Peyer's patch (tissue), 4 donors: ENCODE measurements at regions not wholly inside any gene's neighbourhood (a gene's known extent, or its start where the extent isn't known, plus 50 kb on each side); places are given as distances from the start of the nearest gene placed in this dataset.

Experiments
- POLR2A ChIP-seq, 2 donors: fragments of 450-650 bp; IDR thresholded peaks; one replicate each; pipeline ENCODE4 v1.5.1; 2017; ENCODE audit warnings: antibody characterized with exemption in 2 of 2, mild to moderate bottlenecking in 2 of 2, moderate library complexity in 2 of 2
- TF ChIP-seq, protein P1 (sequence below), 6 experiments: fragments of 450-650 bp in 4 of 6; fragments of 200-600 bp in 2 of 6; sonication (generic) in 1 of 6; IDR thresholded peaks; one replicate each; pipeline ENCODE4 v1.5.1; 2017 to 2019; ENCODE audit warnings: antibody characterized with exemption in 6 of 6, mild to moderate bottlenecking in 3 of 6, moderate library complexity in 1 of 6

DNA sequence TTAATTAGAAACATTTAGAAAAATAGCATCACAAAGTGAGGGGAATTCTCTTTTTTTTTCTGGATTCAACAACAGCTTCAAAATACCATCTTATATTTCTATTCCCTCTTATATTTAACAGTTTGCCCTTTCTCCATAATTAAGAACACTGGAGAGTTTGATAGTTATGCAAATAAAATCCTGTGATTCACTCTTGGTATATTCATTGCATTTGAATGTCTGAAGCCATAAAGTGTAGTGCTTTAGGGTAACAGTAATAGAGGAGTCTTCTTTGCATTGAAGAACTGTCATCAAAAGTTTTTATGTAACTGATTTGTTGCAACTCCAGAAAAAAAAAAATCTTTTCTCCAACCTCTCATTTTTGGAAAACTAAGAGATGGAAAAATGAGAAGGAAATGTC, 352.0 kb upstream of the GALNTL6 start:
- TF ChIP-seq POLR2A (IDR thresholded peaks at IDR 0.05): no peak
- TF ChIP-seq, protein P1, sequence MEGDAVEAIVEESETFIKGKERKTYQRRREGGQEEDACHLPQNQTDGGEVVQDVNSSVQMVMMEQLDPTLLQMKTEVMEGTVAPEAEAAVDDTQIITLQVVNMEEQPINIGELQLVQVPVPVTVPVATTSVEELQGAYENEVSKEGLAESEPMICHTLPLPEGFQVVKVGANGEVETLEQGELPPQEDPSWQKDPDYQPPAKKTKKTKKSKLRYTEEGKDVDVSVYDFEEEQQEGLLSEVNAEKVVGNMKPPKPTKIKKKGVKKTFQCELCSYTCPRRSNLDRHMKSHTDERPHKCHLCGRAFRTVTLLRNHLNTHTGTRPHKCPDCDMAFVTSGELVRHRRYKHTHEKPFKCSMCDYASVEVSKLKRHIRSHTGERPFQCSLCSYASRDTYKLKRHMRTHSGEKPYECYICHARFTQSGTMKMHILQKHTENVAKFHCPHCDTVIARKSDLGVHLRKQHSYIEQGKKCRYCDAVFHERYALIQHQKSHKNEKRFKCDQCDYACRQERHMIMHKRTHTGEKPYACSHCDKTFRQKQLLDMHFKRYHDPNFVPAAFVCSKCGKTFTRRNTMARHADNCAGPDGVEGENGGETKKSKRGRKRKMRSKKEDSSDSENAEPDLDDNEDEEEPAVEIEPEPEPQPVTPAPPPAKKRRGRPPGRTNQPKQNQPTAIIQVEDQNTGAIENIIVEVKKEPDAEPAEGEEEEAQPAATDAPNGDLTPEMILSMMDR (IDR thresholded peaks at IDR 0.05): no peak
